AG04450 (cell line): ENCODE measurements at regions not wholly inside any gene's neighbourhood (a gene's known extent, or its start where the extent isn't known, plus 50 kb on each side); places are given as distances from the start of the nearest gene placed in this dataset.

ENCODE experiments used
- CTCF ChIA-PET: fragments of 300-600, 350-600 bp; formaldehyde crosslinking; extraction: SDS; loops from one replicate; lab custom pipeline; 2022; ENCODE audit warnings: antibody characterized with exemption, inconsistent platforms; lab: Charles Lee
- POLR2A ChIA-PET: fragments of 350-600 bp; formaldehyde crosslinking; extraction: SDS; loops from one replicate; lab custom pipeline; 2021; ENCODE audit warnings: antibody characterized with exemption, inconsistent platforms; lab: Yijun Ruan, JAX
- DNase-seq: peaks from one replicate; pipeline ENCODE4 v3.0.0-alpha.2; 2011; ENCODE audit warnings: low read depth, low spot score
- H3K27ac ChIP-seq: one replicate; pipeline ENCODE4 v1.5.1; 2012; ENCODE audit warnings: low read depth, low read length, control low read depth
- H3K27me3 ChIP-seq: one replicate; pipeline ENCODE4 v1.6.0; 2012; ENCODE audit warnings: low read length; ENCODE audit not compliant: control insufficient read depth, insufficient read depth
- H3K4me3 ChIP-seq: 2 replicates; pipeline ENCODE4 v1.5.1; 2011; ENCODE audit warnings: mild to moderate bottlenecking, low read depth, low read length, control low read depth
- H3K9me3 ChIP-seq: 2 replicates; pipeline ENCODE4 v1.5.1; 2012; ENCODE audit warnings: low read length; ENCODE audit not compliant: control insufficient read depth, insufficient read depth
- CTCF ChIP-seq: IDR thresholded peaks from 2 replicates; pipeline ENCODE4 v1.5.1; 2011; ENCODE audit warnings: low read depth, low read length, control low read depth, inconsistent platforms

GRCh38 chr4:71841336-71841735 lies 57.5 kb upstream of the GC start:
- no peak overlapping the region for H3K4me3 ChIP-seq
- no peak for DNase-seq
- no peaks in the 10 kb centered on the region for H3K27me3 ChIP-seq
- CTCF ChIA-PET = no interaction called here
- H3K9me3 ChIP-seq = no peaks in the 10 kb centered on the region
- POLR2A ChIA-PET = no interaction called here
- no peak for TF ChIP-seq CTCF
- H3K27ac ChIP-seq = no peak overlapping the region

GRCh38 chr4:71847300-71847699 lies 63.4 kb upstream of the GC start:
- Histone ChIP-seq H3K27me3 (no peaks in the 10 kb centered on the region), H3K27ac (no peak overlapping the region), H3K9me3 (no peaks in the 10 kb centered on the region), H3K4me3 (no peak overlapping the region)
- ChIA-PET POLR2A (no interaction called here), CTCF (no interaction called here)
- no peak for TF ChIP-seq CTCF
- DNase-seq = no peak

- no peak for DNase-seq
- H3K27me3 ChIP-seq = no peaks in the 10 kb centered on the region
- H3K27ac ChIP-seq = no peak overlapping the region
- ChIA-PET CTCF (no interaction called here), POLR2A (no interaction called here)
- peaks cover 4% of the 10 kb centered on the region for H3K9me3 ChIP-seq
- no peak overlapping the region for H3K4me3 ChIP-seq
- no peak for TF ChIP-seq CTCF
Observed at GRCh38 chr4:71855944-71856343, 72.1 kb upstream of the GC start.

- ChIA-PET POLR2A (no interaction called here), CTCF (no interaction called here)
- H3K9me3 ChIP-seq = peaks cover 8% of the 10 kb centered on the region
- no peak overlapping the region for H3K4me3 ChIP-seq
- H3K27me3 ChIP-seq = no peaks in the 10 kb centered on the region
- no peak for DNase-seq
- TF ChIP-seq CTCF = no peak
- no peak overlapping the region for H3K27ac ChIP-seq
Observed at GRCh38 chr4:71857713-71858451, 74.0 kb upstream of the GC start.

- ChIA-PET POLR2A (no interaction called here), CTCF (no interaction called here)
- no peak for TF ChIP-seq CTCF
- H3K4me3 ChIP-seq = no peak overlapping the region
- H3K27me3 ChIP-seq = no peaks in the 10 kb centered on the region
- no peak overlapping the region for H3K27ac ChIP-seq
- DNase-seq = no peak
- peaks cover 11% of the 10 kb centered on the region for H3K9me3 ChIP-seq
Observed at GRCh38 chr4:71860643-71861042, 76.8 kb upstream of the GC start.
